Type B pancreatic cell (in vitro differentiated cells): ENCODE measurements at regions not wholly inside any gene's neighbourhood (a gene's known extent, or its start where the extent isn't known, plus 50 kb on each side); places are given as distances from the start of the nearest gene placed in this dataset.

ENCODE experiments used
- DNase-seq: peaks from one replicate; pipeline ENCODE4 v3.0.0; 2021; ENCODE audit warnings: mixed read lengths; ENCODE audit not compliant: unreplicated experiment; ENCODE audit errors: extremely low spot score
- H3K27ac Mint-ChIP-seq: 2 replicates; pipeline ENCODE4 v1.8.0; 2021; ENCODE audit warnings: mild to moderate bottlenecking, mixed read lengths
- H3K27me3 Mint-ChIP-seq: 2 replicates; pipeline ENCODE4 v1.8.0; 2021; ENCODE audit warnings: mixed read lengths
- H3K36me3 Mint-ChIP-seq: 2 replicates; pipeline ENCODE4 v1.8.0; 2021; ENCODE audit warnings: mixed read lengths
- H3K4me1 Mint-ChIP-seq: one replicate; pipeline ENCODE4 v1.8.0; 2021; ENCODE audit warnings: mixed read lengths; ENCODE audit not compliant: unreplicated experiment
- H3K4me3 Mint-ChIP-seq: 2 replicates; pipeline ENCODE4 v1.8.0; 2021; ENCODE audit warnings: mild to moderate bottlenecking, mixed read lengths
- H3K9me3 Mint-ChIP-seq: 2 replicates; pipeline ENCODE4 v1.8.0; 2021; ENCODE audit warnings: mixed read lengths
- CTCF ChIP-seq: fragments of 200-600 bp; sonication (generic); conservative IDR thresholded peaks from 2 replicates; pipeline ENCODE4 v1.5.0; 2021; ENCODE audit warnings: antibody characterized with exemption, mild to moderate bottlenecking

- DNase-seq, result no peak
- no peak overlapping the region for H3K27ac Mint-ChIP-seq
- H3K27me3 Mint-ChIP-seq, result no peaks in the 10 kb centered on the region
- no peaks in the 10 kb centered on the region for H3K36me3 Mint-ChIP-seq
- H3K9me3 Mint-ChIP-seq, result no peaks in the 10 kb centered on the region
- no peaks in the 10 kb centered on the region for H3K4me1 Mint-ChIP-seq
- TF ChIP-seq CTCF, result no peak
- no peak overlapping the region for H3K4me3 Mint-ChIP-seq
Observed at GRCh38 chr10:22795546-22795945, 81.2 kb upstream of the PIP4K2A start.

- no peak for DNase-seq
- no peaks in the 10 kb centered on the region for H3K4me1 Mint-ChIP-seq
- no peak for TF ChIP-seq CTCF
- no peak overlapping the region for H3K4me3 Mint-ChIP-seq
- no peak overlapping the region for H3K27ac Mint-ChIP-seq
- H3K27me3 Mint-ChIP-seq, result no peaks in the 10 kb centered on the region
- H3K9me3 Mint-ChIP-seq, result no peaks in the 10 kb centered on the region
- H3K36me3 Mint-ChIP-seq, result peaks cover 3% of the 10 kb centered on the region
Observed at GRCh38 chr10:22792161-22792560, 77.8 kb upstream of the PIP4K2A start.

GRCh38 chr10:22791665-22792064, 77.3 kb upstream of the PIP4K2A start:
- no peak for TF ChIP-seq CTCF
- Mint-ChIP-seq H3K9me3 (no peaks in the 10 kb centered on the region), H3K4me3 (no peak overlapping the region), H3K4me1 (no peaks in the 10 kb centered on the region), H3K27ac (no peak overlapping the region), H3K36me3 (peaks cover 3% of the 10 kb centered on the region), H3K27me3 (no peaks in the 10 kb centered on the region)
- no peak for DNase-seq

GRCh38 chr10:22784668-22785067, 70.3 kb upstream of the PIP4K2A start:
- no peak overlapping the region for H3K4me3 Mint-ChIP-seq
- DNase-seq, result no peak
- peaks cover 3% of the 10 kb centered on the region for H3K36me3 Mint-ChIP-seq
- H3K4me1 Mint-ChIP-seq, result no peaks in the 10 kb centered on the region
- no peaks in the 10 kb centered on the region for H3K27me3 Mint-ChIP-seq
- no peaks in the 10 kb centered on the region for H3K9me3 Mint-ChIP-seq
- TF ChIP-seq CTCF, result no peak
- no peak overlapping the region for H3K27ac Mint-ChIP-seq

- Mint-ChIP-seq H3K36me3 (no peaks in the 10 kb centered on the region), H3K4me1 (no peaks in the 10 kb centered on the region), H3K4me3 (no peak overlapping the region), H3K27ac (no peak overlapping the region), H3K27me3 (no peaks in the 10 kb centered on the region), H3K9me3 (no peaks in the 10 kb centered on the region)
- no peak for TF ChIP-seq CTCF
- DNase-seq, result no peak
Observed at GRCh38 chr10:22783807-22784206, 69.4 kb upstream of the PIP4K2A start.

- Mint-ChIP-seq H3K27ac (no peak overlapping the region), H3K27me3 (no peaks in the 10 kb centered on the region), H3K4me1 (no peaks in the 10 kb centered on the region), H3K4me3 (no peak overlapping the region), H3K9me3 (peaks cover 5% of the 10 kb centered on the region), H3K36me3 (no peaks in the 10 kb centered on the region)
- no peak for TF ChIP-seq CTCF
- DNase-seq, result no peak
Observed at GRCh38 chr10:22780474-22780885, 66.1 kb upstream of the PIP4K2A start.
